ENCODE measurements at regions not wholly inside any gene's neighbourhood (a gene's known extent, or its start where the extent isn't known, plus 50 kb on each side); places are given as distances from the start of the nearest gene placed in this dataset.

DNA sequence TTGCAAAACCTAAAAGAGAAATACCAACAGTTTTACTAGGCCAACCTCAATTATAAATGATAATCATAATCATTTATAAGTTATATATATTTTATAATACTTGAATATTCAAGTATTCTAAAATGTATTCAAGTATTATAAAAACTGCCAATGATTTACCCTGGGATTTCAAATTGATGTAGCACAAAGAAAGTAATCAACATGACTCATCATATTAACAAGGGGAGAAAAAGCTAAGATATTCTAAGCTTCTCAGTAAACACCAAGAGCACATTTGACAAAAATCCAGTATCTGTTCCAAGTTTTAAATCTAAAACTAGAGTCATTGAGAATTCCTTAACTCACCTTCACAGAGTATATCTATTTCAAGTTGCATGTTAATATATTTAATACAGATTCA, 56.1 kb downstream of the CAPZA3 start:
- H3K14ac ChIP-seq (replicated peaks; ENCODE audit: low read depth, low read length): no peak overlapping the region
- H3K18ac ChIP-seq (ENCODE audit: low read depth, low read length): no peak overlapping the region
- BruUV-seq (replicated peaks): no TSS peak
- H3K23ac ChIP-seq (ENCODE audit: low read depth, low read length): no peak overlapping the region
- H4K20me1 ChIP-seq (ENCODE audit: insufficient read depth, low read length): no peaks in the 10 kb centered on the region
- H2AK5ac ChIP-seq (ENCODE audit: low read depth, low read length): no peak overlapping the region
- no peaks in the 10 kb centered on the region for H3K9me3 ChIP-seq (ENCODE audit: control insufficient read depth, insufficient read depth, low read length)
- CTCF ChIA-PET: no interaction called here
- DNase-seq (no peak), ATAC-seq (ENCODE audit: low read depth) (no peak)
- dilution Hi-C loops (cut with HindIII; ENCODE audit: low sequenced_read_pairs, unreplicated experiment): no loop called here
- H3K4me1 ChIP-seq (ENCODE audit: control insufficient read depth, insufficient read depth, low read length): no peaks in the 10 kb centered on the region
- no peak overlapping the region for H3K4me3 ChIP-seq (ENCODE audit: insufficient read depth, low read depth, low read length)
- H3K4ac ChIP-seq (ENCODE audit: low read depth, low read length): no peak overlapping the region
- no peak overlapping the region for H4K91ac ChIP-seq (ENCODE audit: insufficient read depth, low read depth, low read length)
- H2BK120ac ChIP-seq (ENCODE audit: low read depth, low read length): no peak overlapping the region
- H2BK5ac ChIP-seq (ENCODE audit: low read depth, low read length, poor library complexity, severe bottlenecking): no peak overlapping the region
- H3K56ac ChIP-seq (ENCODE audit: extremely low read depth, insufficient read depth, low read length): no peak overlapping the region
- TF ChIP-seq NFE2L2 (IDR thresholded peaks at IDR 0.05; ENCODE audit: low read depth, low read length) (peak; percentile 74), RFX5 (IDR thresholded peaks at IDR 0.05; ENCODE audit: low read depth, low read length) (no peak)
- H3K79me1 ChIP-seq (ENCODE audit: low read depth in 1 of 2, low read length in 2 of 2): no peaks in the 10 kb centered on the region
- no peak overlapping the region for H2AK9ac ChIP-seq (replicated peaks; ENCODE audit: low read depth, low read length, poor library complexity)
- H3K27ac ChIP-seq (ENCODE audit: insufficient read depth, low read length): no peak overlapping the region
- no peak overlapping the region for H3K9ac ChIP-seq (ENCODE audit: low read depth, low read length)
- no peak overlapping the region for H2BK15ac ChIP-seq (ENCODE audit: low read depth, low read length)
- in situ Hi-C loops (cut with MboI; ENCODE audit: low sequenced_read_pairs): no loop called here
- intact Hi-C loops (cut with micrococcal nuclease): no loop called here
- no peak overlapping the region for H4K5ac ChIP-seq (ENCODE audit: low read depth, low read length)
- no peak overlapping the region for H2AFZ ChIP-seq (replicated peaks; ENCODE audit: low read length, poor library complexity)
- H3K9me1 ChIP-seq (ENCODE audit: insufficient read depth, low read length): no peaks in the 10 kb centered on the region
- H3K27me3 ChIP-seq (ENCODE audit: control insufficient read depth, insufficient read depth, low read length): no peaks in the 10 kb centered on the region
- H2BK20ac ChIP-seq (ENCODE audit: low read depth, low read length): no peak overlapping the region
- POLR2A ChIA-PET (ENCODE audit: unreplicated experiment): no interaction called here
- no peak overlapping the region for H4K8ac ChIP-seq (ENCODE audit: low read depth in 2 of 2, low read length in 2 of 2)
- no peak overlapping the region for H3K4me2 ChIP-seq (ENCODE audit: low read depth, low read length)
- no peaks in the 10 kb centered on the region for H3K36me3 ChIP-seq (ENCODE audit: control insufficient read depth, insufficient read depth, low read length)

All from IMR-90 (cell line).